Inflammatory macrophage treated with lipopolysaccharide for 1 hour (primary cell): ENCODE measurements at regions not wholly inside any gene's neighbourhood (a gene's known extent, or its start where the extent isn't known, plus 50 kb on each side); places are given as distances from the start of the nearest gene placed in this dataset.
"Not testable (repeated sequence)": the region's sequence is repeated elsewhere in the genome, so short reads cannot be mapped to it uniquely, and the experiment has no call there.

ENCODE experiments used
- DNase-seq, 2 donors: peaks; one replicate each; pipeline ENCODE4 v3.0.0-alpha.2; 2020 to 2022

GRCh38 chr19:37303591-37304171 lies 67.2 kb upstream of the ZNF527 start:
- no peak for DNase-seq

DNA sequence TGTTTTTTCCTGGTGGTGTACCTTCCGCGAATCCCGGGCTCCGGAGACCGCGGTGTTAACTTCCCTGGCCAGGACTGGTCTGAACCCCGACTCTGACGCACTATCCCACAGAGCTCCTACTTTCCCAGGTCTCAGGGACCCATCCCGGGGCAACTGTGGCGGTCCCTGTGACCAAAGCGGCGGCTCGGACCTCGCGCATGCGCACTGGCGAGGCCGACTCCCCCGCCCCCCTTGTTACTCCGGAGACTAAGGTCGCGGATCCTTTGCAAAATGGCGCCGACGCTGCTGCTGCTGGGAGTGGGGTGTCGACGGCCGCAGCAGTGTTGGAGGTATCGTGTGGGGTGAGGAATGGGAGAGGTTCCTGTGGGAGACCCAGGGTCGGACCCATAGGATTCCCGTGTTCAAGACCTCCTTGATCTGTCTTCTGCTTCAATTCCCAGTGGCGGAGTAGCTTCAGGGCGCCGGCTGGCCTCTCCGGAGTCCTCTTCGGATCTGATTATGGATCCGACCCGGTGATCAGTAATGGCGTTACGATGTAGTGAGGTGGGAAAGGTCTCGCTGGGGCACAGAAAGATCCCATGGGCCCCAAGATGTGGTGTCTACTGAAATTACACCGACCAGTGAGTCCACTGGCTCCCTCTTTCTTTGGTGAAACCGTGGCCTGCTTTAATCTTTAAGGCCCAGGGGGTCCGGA lies 66.6 kb upstream of the ZNF527 start:
- DNase-seq: no peak

- DNase-seq: no peak
Measured at GRCh38 chr19:37304884-37305255, 66.0 kb upstream of the ZNF527 start.

DNA sequence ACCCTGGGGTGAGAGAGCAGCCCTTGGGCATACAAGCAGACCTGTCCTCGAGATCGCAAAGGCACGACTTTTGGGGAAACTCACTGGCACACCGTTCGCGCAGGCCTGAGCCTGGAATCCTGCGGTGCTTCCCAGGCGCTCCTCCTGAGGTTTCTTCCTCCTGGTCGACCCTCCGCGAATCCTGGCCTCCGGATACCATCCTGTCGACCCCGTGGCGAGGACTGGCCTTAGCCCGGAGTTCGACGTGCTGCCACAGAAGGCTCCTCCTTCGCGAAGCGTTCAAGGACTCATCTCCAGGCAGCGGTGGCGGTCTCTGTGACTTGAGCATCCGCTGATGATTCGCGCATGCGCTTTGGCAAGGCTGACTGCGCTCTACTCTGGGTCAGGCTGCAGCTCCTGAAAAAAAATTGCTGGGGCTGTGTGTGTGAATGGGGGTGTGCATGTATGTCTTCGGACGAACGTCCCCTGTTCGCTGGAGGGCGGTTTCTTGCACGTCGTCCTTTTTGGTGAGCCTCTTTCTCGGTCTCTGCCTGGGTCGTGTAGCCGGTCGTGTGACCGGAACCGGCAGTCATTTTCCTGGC lies 64.4 kb upstream of the ZNF527 start:
- DNase-seq: no peak

DNA sequence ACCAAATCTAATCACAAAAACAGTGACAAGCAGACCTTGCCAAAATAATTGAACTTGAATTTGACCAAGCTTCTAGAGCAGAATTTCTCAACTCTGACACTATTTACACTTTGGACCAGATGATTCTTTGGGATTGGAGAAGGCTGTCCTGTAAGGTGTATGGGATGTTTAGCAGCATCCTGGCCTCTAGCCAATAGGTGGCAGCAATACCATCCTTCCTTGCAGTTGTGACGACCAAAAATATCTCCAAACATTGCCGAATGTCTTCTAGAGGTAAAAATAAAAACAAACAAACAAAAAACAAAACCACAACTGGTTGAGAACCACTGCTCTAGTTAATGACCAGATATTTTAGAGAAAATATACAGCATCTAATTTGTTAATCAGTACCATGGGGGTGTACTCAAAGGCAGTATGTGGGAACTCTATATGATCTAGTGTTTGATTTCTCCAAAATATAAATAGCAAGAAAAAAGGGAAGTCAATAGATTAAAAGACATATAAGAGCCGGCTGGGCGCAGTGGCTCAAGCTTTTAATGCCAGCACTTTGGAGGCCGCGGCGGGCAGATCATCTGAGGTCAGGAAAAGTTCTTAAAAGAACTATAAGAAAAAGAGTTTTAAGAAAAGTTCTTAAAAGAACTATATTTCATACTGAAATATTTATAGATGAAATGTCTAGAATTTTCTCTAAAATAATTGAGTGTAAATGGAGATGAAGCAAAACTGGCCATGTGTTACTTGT lies 60.9 kb upstream of the ZNF527 start:
- no peak for DNase-seq

DNA sequence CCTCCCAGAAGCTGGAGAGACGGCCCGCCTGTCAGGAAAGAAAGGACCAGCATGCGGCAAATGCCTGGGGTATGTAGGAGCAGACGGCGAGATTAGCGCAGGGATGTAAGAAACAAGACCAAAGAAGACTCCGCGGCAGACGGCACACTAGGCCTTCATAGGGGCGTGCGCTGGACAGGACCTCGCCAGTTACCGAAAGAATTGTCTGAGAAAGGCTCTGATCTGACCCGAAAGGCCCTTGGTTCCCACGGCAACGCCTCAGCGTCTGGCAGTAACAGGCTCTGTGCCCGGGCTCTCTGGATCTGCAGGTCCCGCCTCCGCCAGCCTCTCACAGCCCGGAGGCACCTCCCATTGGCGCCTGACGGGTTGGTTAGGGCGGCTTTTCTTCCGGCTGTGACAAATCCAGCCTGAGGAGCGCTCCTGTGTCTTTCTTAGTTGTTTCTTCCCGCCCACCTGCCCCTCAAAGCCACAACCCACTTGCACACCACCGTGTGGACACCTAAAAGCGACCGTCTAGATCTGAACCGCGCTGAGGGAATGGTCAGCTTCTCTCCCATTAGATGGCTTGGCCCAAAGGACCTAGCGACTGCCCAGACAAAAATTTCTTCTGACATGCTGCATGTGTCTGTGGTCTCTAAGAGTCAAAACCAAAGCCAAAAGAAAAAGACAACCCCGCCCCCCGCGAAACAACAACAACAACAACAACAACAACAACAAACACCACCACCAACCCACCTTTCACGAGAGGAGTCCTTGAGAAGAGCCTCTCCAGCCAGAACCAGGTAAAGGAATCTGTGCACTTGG lies 58.2 kb upstream of the ZNF527 start:
- DNase-seq: peak; percentile 20 to 22

- DNase-seq: no peak
Measured at GRCh38 chr19:37313335-37313627, 57.6 kb upstream of the ZNF527 start.

DNA sequence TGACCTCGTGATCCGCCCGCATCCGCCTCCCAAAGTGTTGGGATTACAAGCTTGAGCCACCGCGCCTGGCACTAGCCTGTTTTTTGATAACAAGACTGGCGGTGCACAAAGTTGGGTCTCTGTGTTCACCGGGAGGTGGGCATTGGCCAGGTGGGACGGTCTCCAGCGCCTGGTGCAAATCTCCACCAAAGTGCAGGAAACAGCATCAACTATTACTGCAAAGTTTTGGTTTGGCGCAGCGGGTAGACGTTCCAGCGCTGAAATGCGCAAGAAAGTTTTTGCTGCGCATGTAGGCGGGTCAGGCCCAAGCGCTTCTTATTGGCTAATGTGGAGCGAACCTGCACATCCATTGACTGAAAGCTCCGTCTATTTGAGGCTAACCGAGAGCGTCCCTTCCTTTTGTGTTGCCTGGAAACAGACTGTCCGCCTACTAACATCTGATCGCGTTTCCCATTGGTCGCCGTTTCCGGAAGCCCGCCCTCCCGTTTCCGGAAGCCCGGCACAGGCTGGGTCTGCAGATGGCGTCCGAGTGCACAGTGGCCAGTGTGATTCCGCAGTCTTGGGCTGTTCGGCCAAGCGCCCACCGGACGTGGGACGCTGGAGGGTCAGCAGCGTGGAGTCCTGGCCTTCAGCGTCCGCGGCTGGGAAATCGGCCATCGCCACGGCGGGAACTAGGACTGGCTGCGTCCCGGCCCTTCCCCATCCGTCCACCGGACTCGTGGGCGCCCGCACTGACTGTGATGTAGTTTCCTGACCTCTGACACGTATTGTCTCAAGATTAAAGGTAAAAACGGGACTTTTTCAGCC lies 53.3 kb upstream of the ZNF527 start:
- peak; percentile 93 to 98 for DNase-seq

GRCh38 chr19:37320988-37321387 lies 49.9 kb upstream of the ZNF527 start:
- DNase-seq: not testable (repeated sequence)
